A549 (cell line): ENCODE measurements at regions not wholly inside any gene's neighbourhood (a gene's known extent, or its start where the extent isn't known, plus 50 kb on each side); places are given as distances from the start of the nearest gene placed in this dataset.

Experiments
- CTCF ChIP-seq: fragments of >200 bp; sonication (Bioruptor Twin); formaldehyde crosslinking; IDR thresholded peaks from 3 replicates; pipeline ENCODE4 v1.5.1; 2016
- EP300 ChIP-seq, 2 experiments: fragments of >200 bp; sonication (Bioruptor Twin); formaldehyde crosslinking; IDR thresholded peaks; 2 replicates in 1 of 2; 3 replicates in 1 of 2; pipeline ENCODE4 v1.6.1; 2016 to 2017
- FOSL2 ChIP-seq, 2 experiments: fragments of 450-650 bp in 1 of 2; fragments of >200 bp in 1 of 2; sonication (Bioruptor Twin) in 1 of 2; formaldehyde crosslinking; IDR thresholded peaks; 2 replicates each; pipeline versions ENCODE4 v1.5.0 to v1.6.1; 2016 to 2020; ENCODE audit warnings: mild to moderate bottlenecking in 1 of 2, moderate library complexity in 1 of 2
- HDAC2 ChIP-seq: fragments of 200-600 bp; sonication (generic); IDR thresholded peaks from 2 replicates; pipeline ENCODE4 v1.6.1; 2016
- JUN ChIP-seq, 2 experiments: fragments of >200 bp; sonication (Bioruptor Twin); formaldehyde crosslinking; IDR thresholded peaks; 2 replicates in 1 of 2; 3 replicates in 1 of 2; pipeline ENCODE4 v1.6.1; 2016 to 2017
- MYC ChIP-seq: IDR thresholded peaks from 2 replicates; pipeline ENCODE4 v1.6.1; 2012; ENCODE audit warnings: mild to moderate bottlenecking, inconsistent platforms, low read length, improper control_type of control experiment, borderline replicate concordance
- NFE2L2 ChIP-seq: fragments of 150-350 bp; conservative IDR thresholded peaks from 2 replicates; pipeline ENCODE4 v1.6.1; 2014; ENCODE audit warnings: low read length
- POLR2A ChIP-seq: IDR thresholded peaks from 2 replicates; pipeline ENCODE4 v1.6.1; 2012; ENCODE audit warnings: mild to moderate bottlenecking, low read length
- RAD21 ChIP-seq, 2 experiments: fragments of >200 bp in 1 of 2; sonication (Bioruptor Twin) in 1 of 2; formaldehyde crosslinking in 1 of 2; IDR thresholded peaks in 1 of 2; conservative IDR thresholded peaks in 1 of 2; 2 replicates in 1 of 2; 3 replicates in 1 of 2; pipeline ENCODE4 v1.6.1; 2012 to 2018; ENCODE audit warnings: inconsistent platforms in 1 of 2
- ZFP36 ChIP-seq: fragments of 450-650 bp; IDR thresholded peaks from 2 replicates; pipeline ENCODE4 v1.6.1; 2014; ENCODE audit warnings: borderline replicate concordance; ENCODE audit not compliant: partially characterized antibody
- TF ChIP-seq, protein P1 (sequence below): fragments of >200 bp; sonication (Bioruptor Twin); formaldehyde crosslinking; IDR thresholded peaks from 3 replicates; pipeline ENCODE4 v1.6.1; 2016
- TF ChIP-seq, protein P2 (sequence below): fragments of 250-450 bp; sonication (Bioruptor Pico); IDR thresholded peaks from 2 replicates; pipeline ENCODE4 v1.5.0; 2021; ENCODE audit warnings: mild to moderate bottlenecking, moderate library complexity, borderline replicate concordance

- TF ChIP-seq CTCF, result no peak
- TF ChIP-seq EP300 (IDR thresholded peaks at IDR 0.05), result no peak
- TF ChIP-seq POLR2A, result no peak
- TF ChIP-seq HDAC2, result no peak
- TF ChIP-seq MYC, result no peak
- TF ChIP-seq RAD21 (conservative IDR thresholded peaks at IDR 0.05 in 1 of 2, IDR thresholded peaks at IDR 0.05 in 1 of 2), result no peak
- TF ChIP-seq, protein P1, sequence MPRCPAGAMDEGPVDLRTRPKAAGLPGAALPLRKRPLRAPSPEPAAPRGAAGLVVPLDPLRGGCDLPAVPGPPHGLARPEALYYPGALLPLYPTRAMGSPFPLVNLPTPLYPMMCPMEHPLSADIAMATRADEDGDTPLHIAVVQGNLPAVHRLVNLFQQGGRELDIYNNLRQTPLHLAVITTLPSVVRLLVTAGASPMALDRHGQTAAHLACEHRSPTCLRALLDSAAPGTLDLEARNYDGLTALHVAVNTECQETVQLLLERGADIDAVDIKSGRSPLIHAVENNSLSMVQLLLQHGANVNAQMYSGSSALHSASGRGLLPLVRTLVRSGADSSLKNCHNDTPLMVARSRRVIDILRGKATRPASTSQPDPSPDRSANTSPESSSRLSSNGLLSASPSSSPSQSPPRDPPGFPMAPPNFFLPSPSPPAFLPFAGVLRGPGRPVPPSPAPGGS, result no peak
- TF ChIP-seq NFE2L2, result no peak
- no peak for TF ChIP-seq ZFP36
- no peak for TF ChIP-seq JUN (IDR thresholded peaks at IDR 0.05)
- TF ChIP-seq, protein P2, sequence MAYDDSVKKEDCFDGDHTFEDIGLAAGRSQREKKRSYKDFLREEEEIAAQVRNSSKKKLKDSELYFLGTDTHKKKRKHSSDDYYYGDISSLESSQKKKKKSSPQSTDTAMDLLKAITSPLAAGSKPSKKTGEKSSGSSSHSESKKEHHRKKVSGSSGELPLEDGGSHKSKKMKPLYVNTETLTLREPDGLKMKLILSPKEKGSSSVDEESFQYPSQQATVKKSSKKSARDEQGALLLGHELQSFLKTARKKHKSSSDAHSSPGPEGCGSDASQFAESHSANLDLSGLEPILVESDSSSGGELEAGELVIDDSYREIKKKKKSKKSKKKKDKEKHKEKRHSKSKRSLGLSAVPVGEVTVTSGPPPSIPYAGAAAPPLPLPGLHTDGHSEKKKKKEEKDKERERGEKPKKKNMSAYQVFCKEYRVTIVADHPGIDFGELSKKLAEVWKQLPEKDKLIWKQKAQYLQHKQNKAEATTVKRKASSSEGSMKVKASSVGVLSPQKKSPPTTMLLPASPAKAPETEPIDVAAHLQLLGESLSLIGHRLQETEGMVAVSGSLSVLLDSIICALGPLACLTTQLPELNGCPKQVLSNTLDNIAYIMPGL (CRISPR knock-in tag), result no peak
- TF ChIP-seq FOSL2 (IDR thresholded peaks at IDR 0.05), result no peak
- TF ChIP-seq FOSL2 (CRISPR knock-in tag; IDR thresholded peaks at IDR 0.05), result no peak
Measured at GRCh38 chr3:152037297-152037696, 163.9 kb downstream of the SUCNR1 start.
